A549 (cell line): ENCODE measurements at regions not wholly inside any gene's neighbourhood (a gene's known extent, or its start where the extent isn't known, plus 50 kb on each side); places are given as distances from the start of the nearest gene placed in this dataset.

ENCODE experiments used
- CHD4 ChIP-seq: fragments of 200-600 bp; sonication (generic); IDR thresholded peaks from 2 replicates; pipeline ENCODE4 v1.6.1; 2016; ENCODE audit warnings: antibody characterized with exemption, mild to moderate bottlenecking, borderline replicate concordance
- CTCF ChIP-seq: fragments of >200 bp; sonication (Bioruptor Twin); formaldehyde crosslinking; IDR thresholded peaks from 3 replicates; pipeline ENCODE4 v1.5.1; 2016
- EHF ChIP-seq: fragments of 250-450 bp; sonication (Bioruptor Pico); IDR thresholded peaks from 2 replicates; pipeline ENCODE4 v1.5.0; 2020; ENCODE audit warnings: mild to moderate bottlenecking
- EP300 ChIP-seq, 2 experiments: fragments of >200 bp; sonication (Bioruptor Twin); formaldehyde crosslinking; IDR thresholded peaks; 2 replicates in 1 of 2; 3 replicates in 1 of 2; pipeline ENCODE4 v1.6.1; 2016 to 2017
- HMGXB4 ChIP-seq: fragments of 250-450 bp; sonication (Bioruptor Pico); IDR thresholded peaks from 2 replicates; pipeline ENCODE4 v1.5.0; 2021; ENCODE audit warnings: mild to moderate bottlenecking, moderate library complexity, borderline replicate concordance
- MAX ChIP-seq: IDR thresholded peaks from 2 replicates; pipeline ENCODE4 v1.6.1; 2012
- MYC ChIP-seq: IDR thresholded peaks from 2 replicates; pipeline ENCODE4 v1.6.1; 2012; ENCODE audit warnings: mild to moderate bottlenecking, inconsistent platforms, low read length, improper control_type of control experiment, borderline replicate concordance
- POLR2A ChIP-seq: IDR thresholded peaks from 2 replicates; pipeline ENCODE4 v1.6.1; 2012; ENCODE audit warnings: mild to moderate bottlenecking, low read length
- POLR2AphosphoS2 ChIP-seq: conservative IDR thresholded peaks from 2 replicates; pipeline ENCODE4 v1.6.1; 2012; ENCODE audit warnings: low read length, improper control_type of control experiment, inconsistent platforms
- TP53 ChIP-seq: fragments of 250-450 bp; sonication (Bioruptor Pico); IDR thresholded peaks from 2 replicates; pipeline ENCODE4 v1.5.0; 2021; ENCODE audit warnings: mild to moderate bottlenecking, moderate library complexity
- ZNF302 ChIP-seq: fragments of 250-450 bp; sonication (Bioruptor Pico); IDR thresholded peaks from 2 replicates; pipeline ENCODE4 v1.9.0; 2021; ENCODE audit warnings: inconsistent platforms, mild to moderate bottlenecking, moderate library complexity

- no peak for TF ChIP-seq EP300 (IDR thresholded peaks at IDR 0.05)
- TF ChIP-seq POLR2A = no peak
- TF ChIP-seq MYC = no peak
- TF ChIP-seq ZNF302 (CRISPR knock-in tag) = no peak
- no peak for TF ChIP-seq CHD4
- TF ChIP-seq EHF (CRISPR knock-in tag) = no peak
- TF ChIP-seq POLR2AphosphoS2 = no peak
- no peak for TF ChIP-seq HMGXB4
- no peak for TF ChIP-seq CTCF
- TF ChIP-seq TP53 (CRISPR knock-in tag) = no peak
- TF ChIP-seq MAX = no peak
Observed at GRCh38 chr2:107266555-107266954, 380.6 kb upstream of the ST6GAL2 start.
